HCT116 (cell line): ENCODE measurements at regions not wholly inside any gene's neighbourhood (a gene's known extent, or its start where the extent isn't known, plus 50 kb on each side); places are given as distances from the start of the nearest gene placed in this dataset.

Experiments used
- ATAC-seq: fragments of 200-7000 bp; cut with Tn5 transposase; 2 replicates; pipeline ENCODE4 v1.9.1; 2020; ENCODE audit warnings: mild to moderate bottlenecking, moderate library complexity
- BruUV-seq: library from RNA; stranded (reverse); fragments of 400-500 nt; replicated peaks from 2 replicates; lab custom pipeline; 2021; lab: Mats Ljungman, UMichigan
- CTCF ChIA-PET: fragments of 300-600 bp; sonication (Branson Sonifier 250); formaldehyde crosslinking; loops from one replicate; lab custom pipeline; 2021; ENCODE audit warnings: antibody characterized with exemption; lab: Charles Lee
- POLR2A ChIA-PET: fragments of 300-600, 350-600 bp; sonication (Branson Sonifier 250); formaldehyde crosslinking; loops from one replicate; lab custom pipeline; 2021; ENCODE audit warnings: antibody characterized with exemption; lab: Charles Lee
- RAD21 ChIA-PET, 2 experiments: fragments of 300-600 bp; sonication (Branson Sonifier 250); formaldehyde crosslinking; loops; one replicate each; lab custom pipeline; 2023; ENCODE audit warnings: low total read pairs in 2 of 2; ENCODE audit not compliant: uncharacterized antibody in 2 of 2, unreplicated experiment in 2 of 2, low non-redundant PET in 1 of 2; lab: Charles Lee
- DNase-seq: peaks from one replicate; pipeline ENCODE4 v3.0.0-alpha.2; 2010; ENCODE audit warnings: low read depth, low spot score
- H2AFZ ChIP-seq: fragments of 200-600 bp; shearing (Covaris generic), sonication (generic); 2 replicates; pipeline ENCODE4 v1.6.1; 2017; ENCODE audit warnings: low read depth, mixed run types, mixed read lengths, antibody characterized with exemption, low read length; ENCODE audit not compliant: poor library complexity, severe bottlenecking
- H3K27ac ChIP-seq: 2 replicates; pipeline ENCODE4 v1.5.1; 2012; ENCODE audit warnings: low read depth, low read length
- H3K27me3 ChIP-seq: fragments of 200-600 bp; sonication (generic); 2 replicates; pipeline ENCODE4 v1.6.1; 2016; ENCODE audit warnings: mixed run types, low read length, mixed read lengths; ENCODE audit not compliant: insufficient read depth
- H3K36me3 ChIP-seq, 2 experiments: fragments of 200-500 bp in 1 of 2; fragments of 200-600 bp in 1 of 2; sonication (Bioruptor generic) in 1 of 2; sonication (generic) in 1 of 2; 2 replicates each; pipeline versions ENCODE4 v1.5.1 to v1.6.1; 2014 to 2016; ENCODE audit warnings: low read length in 2 of 2, inconsistent platforms in 1 of 2, mixed read lengths in 1 of 2, mixed run types in 1 of 2; ENCODE audit not compliant: insufficient read depth in 2 of 2, control insufficient read depth in 1 of 2
- H3K4me1 ChIP-seq, 2 experiments: fragments of 200-600 bp in 1 of 2; sonication (generic) in 1 of 2; 2 replicates each; pipeline versions ENCODE4 v1.5.1 to v1.6.1; 2012 to 2017; ENCODE audit warnings: low read length in 2 of 2, inconsistent platforms in 1 of 2, mild to moderate bottlenecking in 1 of 2, mixed read lengths in 1 of 2, mixed run types in 1 of 2, moderate library complexity in 1 of 2; ENCODE audit not compliant: insufficient read depth in 2 of 2, control insufficient read depth in 1 of 2
- H3K4me2 ChIP-seq: fragments of 200-600 bp; sonication (generic); 2 replicates; pipeline ENCODE4 v1.6.1; 2017; ENCODE audit warnings: mixed run types, low read length, mixed read lengths
- H3K4me3 ChIP-seq, 2 experiments: fragments of 200-600 bp in 1 of 2; sonication (generic) in 1 of 2; replicated peaks in 1 of 2; 2 replicates each; pipeline ENCODE4 v1.5.1; 2011 to 2016; ENCODE audit warnings: low read length in 2 of 2, control low read depth in 1 of 2, low read depth in 1 of 2, mild to moderate bottlenecking in 1 of 2, mixed read lengths in 1 of 2, mixed run types in 1 of 2
- H3K79me2 ChIP-seq: fragments of 200-600 bp; sonication (generic); 2 replicates; pipeline ENCODE4 v1.6.1; 2017; ENCODE audit warnings: mild to moderate bottlenecking, mixed run types, low read length, moderate library complexity, mixed read lengths; ENCODE audit not compliant: insufficient read depth
- H3K9ac ChIP-seq: fragments of 200-600 bp; sonication (generic); 2 replicates; pipeline ENCODE4 v1.6.1; 2016; ENCODE audit warnings: low read length, mixed read lengths
- H3K9me2 ChIP-seq: fragments of 200-600 bp; sonication (generic), shearing (Covaris generic); 2 replicates; pipeline ENCODE4 v1.6.1; 2017; ENCODE audit warnings: mixed run types, mild to moderate bottlenecking, moderate library complexity; ENCODE audit not compliant: insufficient read depth
- H3K9me3 ChIP-seq, 2 experiments: fragments of 200-500 bp in 1 of 2; fragments of 200-600 bp in 1 of 2; sonication (Bioruptor generic) in 1 of 2; sonication (generic) in 1 of 2; 2 replicates each; pipeline ENCODE4 v1.6.1; 2014 to 2017; ENCODE audit warnings: low read length in 2 of 2, mixed read lengths in 2 of 2, inconsistent platforms in 1 of 2, low read depth in 1 of 2, mild to moderate bottlenecking in 1 of 2, mixed run types in 1 of 2, moderate library complexity in 1 of 2; ENCODE audit not compliant: control insufficient read depth in 1 of 2, insufficient read depth in 1 of 2
- H4K20me1 ChIP-seq: fragments of 200-600 bp; sonication (generic), shearing (Covaris generic); 2 replicates; pipeline ENCODE4 v1.6.1; 2017; ENCODE audit warnings: mixed run types, mild to moderate bottlenecking, moderate library complexity; ENCODE audit not compliant: insufficient read depth
- CBX3 ChIP-seq: IDR thresholded peaks from 2 replicates; pipeline ENCODE4 v1.6.1; 2012; ENCODE audit warnings: low read depth
- CEBPB ChIP-seq: IDR thresholded peaks from 2 replicates; pipeline ENCODE4 v1.6.1; 2012; ENCODE audit warnings: low read depth
- EGR1 ChIP-seq: IDR thresholded peaks from 2 replicates; pipeline ENCODE4 v1.6.1; 2012; ENCODE audit warnings: low read depth
- EZH2 ChIP-seq: fragments of 200-600 bp; sonication (generic); IDR thresholded peaks from 2 replicates; pipeline ENCODE4 v1.6.1; 2017; ENCODE audit warnings: antibody characterized with exemption, mixed run types
- EZH2phosphoT487 ChIP-seq: fragments of 200-600 bp; IDR thresholded peaks from 2 replicates; pipeline ENCODE4 v1.6.1; 2018; ENCODE audit warnings: antibody characterized with exemption, borderline replicate concordance
- JUND ChIP-seq: IDR thresholded peaks from 2 replicates; pipeline ENCODE4 v1.6.1; 2012
- POLR2A ChIP-seq: IDR thresholded peaks from 2 replicates; pipeline ENCODE4 v1.7.0; 2011; ENCODE audit warnings: borderline replicate concordance; ENCODE audit not compliant: insufficient read depth, insufficient read length; ENCODE audit errors: extremely low read depth
- POLR2AphosphoS5 ChIP-seq: IDR thresholded peaks from 2 replicates; pipeline ENCODE4 v1.6.1; 2011; ENCODE audit warnings: mild to moderate bottlenecking, low read depth, low read length, moderate library complexity
- RAD21 ChIP-seq: IDR thresholded peaks from 2 replicates; pipeline ENCODE4 v1.6.1; 2012; ENCODE audit warnings: low read depth, mild to moderate bottlenecking
- SP1 ChIP-seq: IDR thresholded peaks from 2 replicates; pipeline ENCODE4 v1.6.1; 2012; ENCODE audit warnings: low read depth
- intact Hi-C: fragments of 100-400 bp; cut with micrococcal nuclease; formaldehyde crosslinking; loops from 2 replicates; pipeline ENCODE4 v1.10.0; 2022
- TF ChIP-seq, protein P1 (sequence below): IDR thresholded peaks from 2 replicates; pipeline ENCODE4 v1.6.1; 2012; ENCODE audit warnings: low read depth
- TF ChIP-seq, protein P2 (sequence below), 3 experiments: fragments of 200-600 bp in 1 of 3; sonication (generic) in 1 of 3; IDR thresholded peaks in 2 of 3; conservative IDR thresholded peaks in 1 of 3; 2 replicates each; pipeline ENCODE4 v1.5.1; 2012 to 2017; ENCODE audit warnings: low read depth in 2 of 3, low read length in 2 of 3, antibody characterized with exemption in 1 of 3, borderline replicate concordance in 1 of 3, control low read depth in 1 of 3, mild to moderate bottlenecking in 1 of 3, mixed read lengths in 1 of 3, mixed run types in 1 of 3, moderate library complexity in 1 of 3; ENCODE audit not compliant: insufficient read depth in 1 of 3
- TF ChIP-seq, protein P3 (sequence below): IDR thresholded peaks from 2 replicates; pipeline ENCODE4 v1.6.1; 2012

- Histone ChIP-seq H3K9me3 (no peaks in the 10 kb centered on the region), H3K79me2 (no peaks in the 10 kb centered on the region), H3K4me1 (no peaks in the 10 kb centered on the region), H3K4me3 (no peak overlapping the region), H3K36me3 (no peaks in the 10 kb centered on the region), H3K9ac (no peak overlapping the region), H2AFZ (no peak overlapping the region), H3K27ac (no peak overlapping the region), H3K9me2 (no peaks in the 10 kb centered on the region), H3K4me2 (no peak overlapping the region), H4K20me1 (no peaks in the 10 kb centered on the region), H3K27me3 (no peaks in the 10 kb centered on the region)
- ATAC-seq (peak; percentile 73), DNase-seq (no peak)
- ChIA-PET CTCF (no interaction called here), POLR2A (no interaction called here), RAD21 (no interaction called here)
- TF ChIP-seq EZH2, result no peak
- no peak for TF ChIP-seq EZH2phosphoT487
- TF ChIP-seq, protein P1, sequence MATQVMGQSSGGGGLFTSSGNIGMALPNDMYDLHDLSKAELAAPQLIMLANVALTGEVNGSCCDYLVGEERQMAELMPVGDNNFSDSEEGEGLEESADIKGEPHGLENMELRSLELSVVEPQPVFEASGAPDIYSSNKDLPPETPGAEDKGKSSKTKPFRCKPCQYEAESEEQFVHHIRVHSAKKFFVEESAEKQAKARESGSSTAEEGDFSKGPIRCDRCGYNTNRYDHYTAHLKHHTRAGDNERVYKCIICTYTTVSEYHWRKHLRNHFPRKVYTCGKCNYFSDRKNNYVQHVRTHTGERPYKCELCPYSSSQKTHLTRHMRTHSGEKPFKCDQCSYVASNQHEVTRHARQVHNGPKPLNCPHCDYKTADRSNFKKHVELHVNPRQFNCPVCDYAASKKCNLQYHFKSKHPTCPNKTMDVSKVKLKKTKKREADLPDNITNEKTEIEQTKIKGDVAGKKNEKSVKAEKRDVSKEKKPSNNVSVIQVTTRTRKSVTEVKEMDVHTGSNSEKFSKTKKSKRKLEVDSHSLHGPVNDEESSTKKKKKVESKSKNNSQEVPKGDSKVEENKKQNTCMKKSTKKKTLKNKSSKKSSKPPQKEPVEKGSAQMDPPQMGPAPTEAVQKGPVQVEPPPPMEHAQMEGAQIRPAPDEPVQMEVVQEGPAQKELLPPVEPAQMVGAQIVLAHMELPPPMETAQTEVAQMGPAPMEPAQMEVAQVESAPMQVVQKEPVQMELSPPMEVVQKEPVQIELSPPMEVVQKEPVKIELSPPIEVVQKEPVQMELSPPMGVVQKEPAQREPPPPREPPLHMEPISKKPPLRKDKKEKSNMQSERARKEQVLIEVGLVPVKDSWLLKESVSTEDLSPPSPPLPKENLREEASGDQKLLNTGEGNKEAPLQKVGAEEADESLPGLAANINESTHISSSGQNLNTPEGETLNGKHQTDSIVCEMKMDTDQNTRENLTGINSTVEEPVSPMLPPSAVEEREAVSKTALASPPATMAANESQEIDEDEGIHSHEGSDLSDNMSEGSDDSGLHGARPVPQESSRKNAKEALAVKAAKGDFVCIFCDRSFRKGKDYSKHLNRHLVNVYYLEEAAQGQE, result no peak
- TF ChIP-seq, protein P2, sequence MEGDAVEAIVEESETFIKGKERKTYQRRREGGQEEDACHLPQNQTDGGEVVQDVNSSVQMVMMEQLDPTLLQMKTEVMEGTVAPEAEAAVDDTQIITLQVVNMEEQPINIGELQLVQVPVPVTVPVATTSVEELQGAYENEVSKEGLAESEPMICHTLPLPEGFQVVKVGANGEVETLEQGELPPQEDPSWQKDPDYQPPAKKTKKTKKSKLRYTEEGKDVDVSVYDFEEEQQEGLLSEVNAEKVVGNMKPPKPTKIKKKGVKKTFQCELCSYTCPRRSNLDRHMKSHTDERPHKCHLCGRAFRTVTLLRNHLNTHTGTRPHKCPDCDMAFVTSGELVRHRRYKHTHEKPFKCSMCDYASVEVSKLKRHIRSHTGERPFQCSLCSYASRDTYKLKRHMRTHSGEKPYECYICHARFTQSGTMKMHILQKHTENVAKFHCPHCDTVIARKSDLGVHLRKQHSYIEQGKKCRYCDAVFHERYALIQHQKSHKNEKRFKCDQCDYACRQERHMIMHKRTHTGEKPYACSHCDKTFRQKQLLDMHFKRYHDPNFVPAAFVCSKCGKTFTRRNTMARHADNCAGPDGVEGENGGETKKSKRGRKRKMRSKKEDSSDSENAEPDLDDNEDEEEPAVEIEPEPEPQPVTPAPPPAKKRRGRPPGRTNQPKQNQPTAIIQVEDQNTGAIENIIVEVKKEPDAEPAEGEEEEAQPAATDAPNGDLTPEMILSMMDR (IDR thresholded peaks at IDR 0.05 in 2 of 3, conservative IDR thresholded peaks at IDR 0.05 in 1 of 3; ENCODE audit: borderline replicate concordance in 1 of 3, insufficient read depth in 1 of 3, low read depth in 2 of 3, low read length in 2 of 3), result peak in 2 of 3 experiments; percentile 60 to 66; a peak in 4 of 6 replicates
- no peak for TF ChIP-seq CBX3
- TF ChIP-seq RAD21, result peak; percentile 12; the same call in 1 of the 2 replicates
- TF ChIP-seq SP1, result no peak
- no peak for TF ChIP-seq POLR2AphosphoS5
- TF ChIP-seq JUND, result no peak
- TF ChIP-seq, protein P3, sequence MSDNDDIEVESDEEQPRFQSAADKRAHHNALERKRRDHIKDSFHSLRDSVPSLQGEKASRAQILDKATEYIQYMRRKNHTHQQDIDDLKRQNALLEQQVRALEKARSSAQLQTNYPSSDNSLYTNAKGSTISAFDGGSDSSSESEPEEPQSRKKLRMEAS, result no peak
- no peak for TF ChIP-seq POLR2A
- no peak for TF ChIP-seq CEBPB
- TF ChIP-seq EGR1, result no peak
- intact Hi-C loops, result no loop called here
- no TSS peak for BruUV-seq
Observed at GRCh38 chr1:102174259-102174863, 177.6 kb upstream of the OLFM3 start.
